Nephron (organoid): ENCODE measurements at regions not wholly inside any gene's neighbourhood (a gene's known extent, or its start where the extent isn't known, plus 50 kb on each side); places are given as distances from the start of the nearest gene placed in this dataset.

Experiments used
- H3K27ac Mint-ChIP-seq, 3 experiments: 2 replicates each; pipeline ENCODE4 v1.8.0; 2020; ENCODE audit warnings: mixed read lengths in 3 of 3, mild to moderate bottlenecking in 2 of 3, moderate library complexity in 1 of 3
- H3K27me3 Mint-ChIP-seq: 2 replicates; pipeline ENCODE4 v1.8.0; 2021; ENCODE audit warnings: low read depth, mild to moderate bottlenecking, moderate library complexity, mixed read lengths
- H3K36me3 Mint-ChIP-seq: 2 replicates; pipeline ENCODE4 v1.8.0; 2020; ENCODE audit warnings: low read depth, mixed read lengths
- H3K4me1 Mint-ChIP-seq: 2 replicates; pipeline ENCODE4 v1.8.0; 2020; ENCODE audit warnings: mixed read lengths
- H3K4me3 Mint-ChIP-seq, 3 experiments: 2 replicates each; pipeline ENCODE4 v1.8.0; 2020; ENCODE audit warnings: mild to moderate bottlenecking in 3 of 3, mixed read lengths in 3 of 3, moderate library complexity in 2 of 3
- H3K9me3 Mint-ChIP-seq: 2 replicates; pipeline ENCODE4 v1.8.0; 2020; ENCODE audit warnings: mixed read lengths
- TF ChIP-seq, protein P1 (sequence below), 3 experiments: fragments of 200-600 bp; sonication (generic); IDR thresholded peaks; one replicate each; pipeline ENCODE4 v1.5.0; 2021; ENCODE audit warnings: antibody characterized with exemption in 3 of 3; ENCODE audit not compliant: unreplicated experiment in 3 of 3

DNA sequence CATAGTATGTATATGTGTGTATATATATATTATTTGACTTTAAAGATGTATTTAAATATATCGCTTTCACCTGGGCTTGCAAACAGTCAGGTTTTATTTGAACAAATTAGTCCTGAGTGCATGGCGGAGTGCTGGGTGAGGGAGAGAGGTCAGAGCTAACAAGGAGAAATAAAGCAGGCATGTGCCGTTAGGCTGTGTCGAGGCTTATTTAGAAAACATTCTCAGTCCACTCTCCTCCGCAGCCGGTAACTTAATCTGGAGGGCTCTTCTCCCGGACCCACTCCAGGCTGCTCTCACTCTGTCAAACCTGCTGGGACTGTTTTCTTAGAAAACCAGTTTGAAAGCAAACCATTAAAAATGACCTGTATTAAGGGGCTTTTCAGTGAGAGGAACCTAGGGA, 455.9 kb downstream of the MN1 start:
- Mint-ChIP-seq H3K36me3 (no peaks in the 10 kb centered on the region), H3K4me1 (peaks cover 10% of the 10 kb centered on the region), H3K27me3 (no peaks in the 10 kb centered on the region), H3K9me3 (peaks cover 21% of the 10 kb centered on the region), H3K27ac (peak overlapping the region in 1 of 3 experiments; percentile 68), H3K4me3 (no peak overlapping the region)
- TF ChIP-seq, protein P1, sequence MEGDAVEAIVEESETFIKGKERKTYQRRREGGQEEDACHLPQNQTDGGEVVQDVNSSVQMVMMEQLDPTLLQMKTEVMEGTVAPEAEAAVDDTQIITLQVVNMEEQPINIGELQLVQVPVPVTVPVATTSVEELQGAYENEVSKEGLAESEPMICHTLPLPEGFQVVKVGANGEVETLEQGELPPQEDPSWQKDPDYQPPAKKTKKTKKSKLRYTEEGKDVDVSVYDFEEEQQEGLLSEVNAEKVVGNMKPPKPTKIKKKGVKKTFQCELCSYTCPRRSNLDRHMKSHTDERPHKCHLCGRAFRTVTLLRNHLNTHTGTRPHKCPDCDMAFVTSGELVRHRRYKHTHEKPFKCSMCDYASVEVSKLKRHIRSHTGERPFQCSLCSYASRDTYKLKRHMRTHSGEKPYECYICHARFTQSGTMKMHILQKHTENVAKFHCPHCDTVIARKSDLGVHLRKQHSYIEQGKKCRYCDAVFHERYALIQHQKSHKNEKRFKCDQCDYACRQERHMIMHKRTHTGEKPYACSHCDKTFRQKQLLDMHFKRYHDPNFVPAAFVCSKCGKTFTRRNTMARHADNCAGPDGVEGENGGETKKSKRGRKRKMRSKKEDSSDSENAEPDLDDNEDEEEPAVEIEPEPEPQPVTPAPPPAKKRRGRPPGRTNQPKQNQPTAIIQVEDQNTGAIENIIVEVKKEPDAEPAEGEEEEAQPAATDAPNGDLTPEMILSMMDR (IDR thresholded peaks at IDR 0.05; ENCODE audit: unreplicated experiment in 3 of 3), result no peak

DNA sequence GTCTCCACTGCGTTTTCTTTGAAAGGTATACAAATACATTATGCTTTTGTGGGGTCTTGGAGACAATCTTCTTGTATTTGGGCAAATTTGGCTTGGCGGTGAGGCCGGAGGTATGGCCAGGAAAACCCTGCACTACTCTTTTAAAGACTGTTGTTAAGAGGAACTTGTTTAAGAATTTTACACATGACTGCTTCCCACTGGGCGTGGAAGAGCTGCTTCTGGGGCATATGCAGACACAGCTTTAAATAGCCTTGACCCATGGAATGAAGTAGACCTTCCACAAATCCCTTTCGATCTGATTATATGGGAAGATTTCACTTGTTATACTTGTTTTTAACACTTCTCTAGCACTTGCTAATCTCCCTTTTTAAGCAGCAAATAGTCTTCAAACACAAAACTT, 453.6 kb downstream of the MN1 start:
- H3K36me3 Mint-ChIP-seq, result no peaks in the 10 kb centered on the region
- peaks cover 5% of the 10 kb centered on the region for H3K27me3 Mint-ChIP-seq
- H3K4me1 Mint-ChIP-seq, result peaks cover 10% of the 10 kb centered on the region
- peak overlapping the region; percentile 80 to 88 (median 87) for H3K27ac Mint-ChIP-seq
- TF ChIP-seq, protein P1 (IDR thresholded peaks at IDR 0.05; ENCODE audit: unreplicated experiment in 3 of 3), result no peak
- H3K4me3 Mint-ChIP-seq, result no peak overlapping the region
- H3K9me3 Mint-ChIP-seq, result peaks cover 25% of the 10 kb centered on the region

DNA sequence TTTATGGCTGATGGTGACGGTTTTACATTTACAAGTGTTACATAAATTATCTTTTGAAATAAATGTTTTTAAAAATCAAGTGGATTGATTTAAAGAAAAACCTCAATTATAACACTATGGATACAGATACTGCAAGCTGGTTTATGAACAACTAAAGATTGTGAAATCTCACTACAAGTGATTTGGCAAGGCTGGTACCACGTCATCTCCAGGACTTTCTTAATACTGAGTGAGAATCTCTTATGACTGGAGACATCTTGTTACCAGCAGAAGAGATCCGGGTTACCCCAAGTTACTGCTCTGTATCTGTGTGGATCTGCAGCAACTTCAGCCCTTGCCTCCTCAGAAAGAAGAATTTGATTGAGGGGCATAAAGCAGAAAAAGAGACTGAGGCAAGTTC, 452.9 kb downstream of the MN1 start:
- no peaks in the 10 kb centered on the region for H3K36me3 Mint-ChIP-seq
- no peak overlapping the region for H3K4me3 Mint-ChIP-seq
- H3K27me3 Mint-ChIP-seq, result peaks cover 5% of the 10 kb centered on the region
- peaks cover 10% of the 10 kb centered on the region for H3K4me1 Mint-ChIP-seq
- peak overlapping the region; percentile 85 to 88 (median 87) for H3K27ac Mint-ChIP-seq
- peaks cover 23% of the 10 kb centered on the region for H3K9me3 Mint-ChIP-seq
- TF ChIP-seq, protein P1 (IDR thresholded peaks at IDR 0.05; ENCODE audit: unreplicated experiment in 3 of 3), result no peak

DNA sequence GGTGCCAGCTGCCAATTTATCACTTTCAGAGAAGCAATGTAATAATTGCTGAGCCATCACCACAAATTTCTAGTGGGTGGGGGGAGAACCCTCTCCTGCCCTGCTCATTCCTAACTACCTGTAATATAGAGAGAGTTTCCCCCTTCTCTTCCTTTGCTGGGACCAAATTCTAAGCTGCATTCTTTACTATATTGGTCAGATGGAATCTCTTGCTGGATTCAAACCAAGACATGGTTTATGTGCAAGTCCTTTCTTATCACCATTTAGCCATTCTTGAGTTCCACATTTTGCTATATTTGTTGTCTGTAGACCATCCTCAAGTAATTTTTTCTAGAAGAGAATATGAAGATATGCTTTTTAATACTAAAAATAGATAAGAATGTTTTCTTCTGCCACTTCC, 452.1 kb downstream of the MN1 start:
- Mint-ChIP-seq H3K4me3 (no peak overlapping the region), H3K27me3 (peaks cover 9% of the 10 kb centered on the region), H3K36me3 (no peaks in the 10 kb centered on the region), H3K9me3 (peaks cover 19% of the 10 kb centered on the region), H3K4me1 (peaks cover 10% of the 10 kb centered on the region), H3K27ac (no peak overlapping the region)
- TF ChIP-seq, protein P1 (IDR thresholded peaks at IDR 0.05; ENCODE audit: unreplicated experiment in 3 of 3), result no peak

DNA sequence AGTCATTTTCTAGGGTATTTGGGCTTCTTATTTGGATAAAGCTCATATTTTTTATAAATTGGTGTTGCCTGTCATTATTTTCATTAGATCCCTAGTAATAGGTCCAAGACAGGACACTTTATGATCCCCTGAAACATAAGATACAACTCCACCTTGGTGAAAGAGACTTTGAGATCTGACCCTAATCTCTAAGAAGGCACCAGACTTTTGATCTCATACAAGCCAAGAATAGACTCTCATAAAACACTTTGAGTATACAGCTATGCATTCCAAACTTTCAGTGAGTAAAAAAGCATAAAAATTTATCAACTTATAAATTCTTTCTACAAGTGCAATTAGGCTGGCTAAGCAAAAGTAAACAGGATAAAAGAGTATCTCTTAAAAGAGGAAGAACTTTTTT, 451.2 kb downstream of the MN1 start:
- H3K4me3 Mint-ChIP-seq, result no peak overlapping the region
- TF ChIP-seq, protein P1 (IDR thresholded peaks at IDR 0.05; ENCODE audit: unreplicated experiment in 3 of 3), result no peak
- peaks cover 17% of the 10 kb centered on the region for H3K9me3 Mint-ChIP-seq
- H3K36me3 Mint-ChIP-seq, result no peaks in the 10 kb centered on the region
- no peak overlapping the region for H3K27ac Mint-ChIP-seq
- H3K27me3 Mint-ChIP-seq, result peaks cover 9% of the 10 kb centered on the region
- peaks cover 10% of the 10 kb centered on the region for H3K4me1 Mint-ChIP-seq

DNA sequence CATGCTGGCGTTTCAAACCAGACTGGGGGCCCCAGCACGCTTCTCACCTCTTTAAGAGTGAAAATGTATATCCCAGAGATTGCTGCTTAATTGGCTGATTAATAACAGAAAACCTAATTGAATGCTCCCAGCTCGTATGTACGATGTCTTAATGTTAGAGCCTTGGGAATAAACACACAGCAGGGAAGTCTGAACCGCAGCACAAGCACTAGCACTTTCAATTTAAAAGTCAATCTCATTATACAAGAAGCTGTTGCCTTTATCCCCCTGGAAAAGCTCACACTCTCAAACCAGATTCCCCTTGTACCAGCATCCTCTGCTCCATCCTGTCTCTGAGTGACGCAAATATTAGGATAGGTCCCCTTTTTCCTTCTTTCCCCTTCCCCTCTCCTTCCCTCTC, 449.1 kb downstream of the MN1 start:
- Mint-ChIP-seq H3K27me3 (peaks cover 9% of the 10 kb centered on the region), H3K36me3 (no peaks in the 10 kb centered on the region), H3K4me1 (peaks cover 10% of the 10 kb centered on the region), H3K27ac (no peak overlapping the region), H3K9me3 (peaks cover 34% of the 10 kb centered on the region), H3K4me3 (no peak overlapping the region)
- TF ChIP-seq, protein P1 (IDR thresholded peaks at IDR 0.05; ENCODE audit: unreplicated experiment in 3 of 3), result no peak
